HL-60 (cell line): ENCODE measurements at regions not wholly inside any gene's neighbourhood (a gene's known extent, or its start where the extent isn't known, plus 50 kb on each side); places are given as distances from the start of the nearest gene placed in this dataset.

ENCODE experiments used
- CTCF ChIP-seq: IDR thresholded peaks from one replicate; pipeline ENCODE4 v1.5.1; 2011; ENCODE audit warnings: low read length, control low read depth, inconsistent platforms; ENCODE audit not compliant: insufficient read depth
- REST ChIP-seq: IDR thresholded peaks from 2 replicates; pipeline ENCODE4 v1.6.1; 2012; ENCODE audit warnings: low read depth; ENCODE audit not compliant: insufficient replicate concordance

GRCh38 chr18:77567205-77567604 lies 317.6 kb downstream of the GALR1 start:
- no peak for TF ChIP-seq CTCF
- no peak for TF ChIP-seq REST
